Stimulated activated CD4-positive, alpha-beta T cell treated with anti-CD3 and anti-CD28 coated beads, Interleukin-4, amount 100 ng/mL, for 1 hour (primary cell): ENCODE measurements at regions not wholly inside any gene's neighbourhood (a gene's known extent, or its start where the extent isn't known, plus 50 kb on each side); places are given as distances from the start of the nearest gene placed in this dataset.
A peak's percentile ranks its signal among the peaks of the same experiment; 100 is the strongest.
"Not testable (repeated sequence)": the region's sequence is repeated elsewhere in the genome, so short reads cannot be mapped to it uniquely, and the experiment has no call there.

Experiments
- DNase-seq: peaks from one replicate; pipeline ENCODE4 v3.0.0-alpha.2; 2020

DNA sequence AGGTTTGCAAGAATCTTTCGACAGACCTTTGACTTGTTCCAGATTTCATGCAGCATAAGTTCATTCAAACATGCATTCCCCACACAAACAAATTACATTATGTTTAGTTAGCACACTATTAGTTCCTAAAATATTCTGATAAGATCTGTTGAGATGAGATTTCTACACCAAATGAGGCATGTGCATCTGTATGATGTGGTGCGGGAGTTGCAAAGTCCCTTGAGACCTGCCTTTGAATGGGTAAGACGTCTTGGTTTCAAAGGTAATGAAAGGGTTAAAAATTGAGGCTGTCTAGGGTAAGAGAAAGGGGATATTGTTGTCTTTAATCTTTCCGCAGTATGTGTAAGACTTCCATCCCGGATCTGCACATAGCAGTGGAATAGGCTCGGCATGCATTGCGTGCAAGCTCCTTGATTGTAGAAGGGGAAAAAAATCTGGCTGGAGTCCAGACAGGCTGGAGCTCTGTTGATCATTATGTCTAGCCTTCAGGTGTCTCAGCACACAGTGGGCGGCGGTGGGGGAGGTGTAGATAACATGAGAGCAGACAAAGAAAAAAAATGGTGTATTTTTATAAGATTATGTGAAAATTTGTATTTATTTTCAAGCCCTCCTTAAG, 296.6 kb downstream of the PTPRC start:
- DNase-seq: peak; percentile 72

DNA sequence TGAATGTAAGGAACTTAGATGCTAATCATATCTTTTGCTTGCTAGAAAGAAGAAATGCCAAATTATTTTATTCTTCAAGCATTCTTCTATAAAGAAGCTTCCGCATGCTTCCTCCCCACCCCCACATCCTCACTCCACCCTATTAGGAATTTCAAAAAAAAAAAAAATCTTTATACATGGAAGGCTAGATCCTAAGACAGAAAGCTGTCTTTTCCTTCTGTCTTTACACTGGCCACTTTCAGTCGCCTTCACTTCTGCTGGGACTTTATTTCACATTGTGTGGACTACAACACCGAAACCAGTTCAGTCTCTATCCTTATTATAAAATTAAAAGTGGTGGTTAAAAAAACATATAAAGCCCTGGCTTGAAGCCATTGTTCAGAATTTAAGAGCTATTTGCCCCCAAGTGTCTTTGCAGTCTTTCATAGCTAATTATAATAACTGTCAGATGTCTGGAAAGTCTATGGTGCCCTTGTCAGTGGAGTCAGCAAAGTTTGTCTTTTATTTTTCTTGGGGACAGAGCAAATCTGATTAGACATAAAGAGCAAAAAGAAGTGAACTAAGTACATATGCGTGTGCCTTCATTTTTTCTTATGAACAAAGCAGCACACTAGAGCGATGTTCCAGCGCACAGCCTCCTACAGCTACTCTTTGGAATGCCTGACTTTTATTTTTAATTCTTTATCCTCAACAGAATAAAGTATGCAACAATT, 297.7 kb downstream of the PTPRC start:
- no peak for DNase-seq

DNA sequence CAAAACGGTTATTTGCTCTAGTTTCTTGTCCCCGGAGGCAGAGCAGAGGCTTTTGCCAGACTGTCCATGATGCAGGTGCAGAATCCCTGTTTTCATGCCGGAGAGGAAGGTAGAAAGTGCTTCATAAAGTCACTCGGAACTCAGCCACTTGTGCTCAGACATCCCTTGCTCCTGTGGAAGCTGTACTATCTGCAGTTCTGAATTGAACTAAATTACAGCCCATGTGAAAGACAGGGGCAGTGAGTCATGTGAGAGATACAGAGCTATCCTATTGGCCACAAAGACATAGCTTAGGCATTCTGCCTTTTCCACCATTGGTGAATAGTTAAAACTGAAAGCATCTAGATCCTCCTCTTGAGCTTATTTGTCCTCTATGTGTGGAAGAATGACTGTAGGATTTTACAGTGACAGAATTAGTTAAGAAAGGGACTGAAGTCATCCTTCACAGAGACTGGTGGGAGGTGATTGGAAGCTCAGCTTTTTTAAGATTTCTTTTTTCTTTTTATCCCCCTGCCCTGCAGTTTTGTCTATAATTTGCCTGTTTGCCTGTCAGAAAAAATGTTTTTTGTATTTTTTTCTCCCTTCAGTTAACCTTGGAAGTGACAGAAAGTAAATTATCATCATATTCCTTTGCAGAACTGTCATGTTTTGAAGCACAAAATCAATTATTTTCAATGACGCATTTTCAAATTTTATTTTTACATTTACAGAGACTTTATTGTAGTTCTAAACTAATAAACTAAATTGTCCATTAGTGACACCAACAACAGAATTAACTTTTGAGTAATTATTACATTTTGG, 298.6 kb downstream of the PTPRC start:
- DNase-seq: peak; percentile 11

GRCh38 chr1:198939286-198939685, 300.4 kb downstream of the PTPRC start:
- DNase-seq: no peak

DNA sequence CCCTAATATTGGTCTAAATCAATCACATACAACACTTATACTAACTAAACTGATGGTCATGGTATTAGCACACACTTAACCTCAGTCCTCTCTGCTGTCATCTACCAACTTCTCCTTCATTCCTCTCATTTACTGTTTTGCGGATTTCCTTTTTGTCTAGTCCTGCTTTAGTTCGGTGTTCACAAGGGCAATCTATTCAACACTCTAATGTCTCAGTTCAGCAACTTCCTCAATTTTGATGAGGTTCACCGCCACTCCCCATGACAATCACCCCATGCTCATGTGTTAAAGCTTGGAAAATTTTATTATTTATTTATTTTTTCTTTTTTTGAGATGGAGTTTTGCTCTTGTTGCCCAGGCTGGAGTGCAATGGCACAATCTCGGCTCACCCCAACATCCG, 301.1 kb downstream of the PTPRC start:
- no peak for DNase-seq

- DNase-seq: no peak
Measured at GRCh38 chr1:198942466-198942865, 303.6 kb downstream of the PTPRC start.

- no peak for DNase-seq
Measured at GRCh38 chr1:198943484-198944187, 304.8 kb downstream of the PTPRC start.

DNA sequence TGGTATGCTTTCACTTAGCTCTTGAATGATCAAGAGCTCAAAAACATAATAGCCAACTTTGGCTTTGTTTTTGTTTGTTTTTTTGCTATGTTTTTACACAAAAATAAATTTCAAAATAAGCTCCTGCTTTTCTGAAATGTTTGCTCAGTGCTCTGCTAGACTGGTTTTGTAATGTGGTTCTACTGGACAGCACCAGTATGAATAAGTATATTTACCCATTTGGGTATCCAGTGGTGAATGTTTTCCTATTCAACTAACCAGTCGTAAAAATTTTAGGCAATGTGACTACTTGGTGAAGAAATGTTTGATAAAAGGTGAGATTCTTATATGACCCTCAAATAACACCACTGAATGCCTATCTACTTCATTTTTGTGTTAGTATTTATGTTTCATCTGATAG, 308.6 kb downstream of the PTPRC start:
- no peak for DNase-seq

DNA sequence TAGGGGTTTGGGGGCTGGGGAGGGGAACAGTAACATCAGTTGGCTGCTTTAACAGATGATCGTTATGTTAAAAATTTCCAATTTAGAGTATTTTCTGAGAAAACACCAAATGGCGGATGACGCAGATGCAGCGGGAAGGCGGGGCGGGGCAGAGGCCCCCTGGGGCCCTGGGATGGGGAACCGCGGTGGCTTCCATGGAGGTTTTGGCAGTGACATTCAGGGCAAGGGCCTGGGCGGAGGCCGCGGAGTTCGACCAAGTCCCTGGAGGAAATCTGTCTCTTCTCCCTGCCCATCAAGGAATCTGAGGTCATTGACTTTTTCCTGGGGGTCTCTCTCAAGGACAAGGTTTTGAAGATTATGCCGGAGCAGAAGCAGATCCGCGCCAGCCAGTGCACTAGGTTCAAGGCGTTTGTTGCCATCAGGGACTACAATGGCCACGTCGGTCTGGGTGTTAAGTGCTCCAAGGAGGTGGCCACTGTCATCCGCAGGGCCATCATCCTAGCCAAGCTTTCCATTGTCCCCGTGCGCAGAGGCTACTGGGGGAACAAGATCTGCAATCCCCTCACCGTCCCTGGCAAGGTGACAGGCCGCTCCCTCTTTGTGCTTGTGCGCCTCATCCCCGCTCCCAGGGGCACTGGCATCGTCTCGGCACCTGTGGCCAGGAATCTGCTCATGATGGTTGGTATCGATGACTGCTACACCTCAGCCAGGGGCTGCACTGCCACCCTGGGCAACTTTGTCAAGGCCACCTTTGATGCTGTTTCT, 310.2 kb downstream of the PTPRC start:
- DNase-seq: no peak

- no peak for DNase-seq
Measured at GRCh38 chr1:198950036-198950435, 311.2 kb downstream of the PTPRC start.

- no peak for DNase-seq
Measured at GRCh38 chr1:198955085-198955484, 316.2 kb downstream of the PTPRC start.

DNA sequence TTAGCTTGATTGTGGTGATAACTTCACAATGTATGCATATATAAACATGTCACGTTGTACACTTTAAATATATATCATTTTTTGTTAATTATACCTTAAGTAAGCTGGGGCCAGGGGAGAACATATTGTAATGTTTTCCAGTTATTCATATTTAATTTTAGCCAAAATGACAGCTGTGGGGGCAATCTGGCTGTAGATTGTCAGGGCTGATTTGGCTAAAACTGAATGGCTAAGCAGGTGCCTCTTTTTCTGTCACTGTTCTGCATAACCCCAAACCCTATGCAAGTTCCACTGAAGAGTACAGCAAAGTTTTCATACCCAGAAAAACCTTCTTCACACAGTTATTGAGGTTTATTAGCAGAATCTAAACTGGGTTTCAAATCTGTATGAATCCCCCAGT, 318.2 kb downstream of the PTPRC start:
- no peak for DNase-seq

DNA sequence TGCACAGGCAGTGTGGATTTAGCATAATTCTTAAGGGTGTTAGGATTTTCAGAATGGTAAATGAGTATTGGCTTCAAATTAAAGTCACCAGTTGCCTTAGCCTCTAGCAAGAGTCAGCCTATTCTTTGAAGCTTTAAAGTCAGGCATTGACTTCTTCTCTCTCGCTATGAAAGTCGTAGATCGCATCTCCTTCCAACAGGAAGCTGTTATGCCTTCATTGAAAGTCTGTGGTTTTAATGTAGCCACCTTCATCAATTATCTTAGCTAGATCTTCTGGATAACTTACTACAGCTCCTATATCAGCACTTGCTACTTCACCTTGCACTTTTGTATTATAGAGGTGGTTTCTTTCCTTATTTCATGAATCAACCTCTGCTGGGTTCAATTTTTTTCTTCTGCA, 320.2 kb downstream of the PTPRC start:
- no peak for DNase-seq

- no peak for DNase-seq
Measured at GRCh38 chr1:198959676-198960075, 320.8 kb downstream of the PTPRC start.

GRCh38 chr1:198963796-198964195, 325.0 kb downstream of the PTPRC start:
- DNase-seq: not testable (repeated sequence)

- DNase-seq: no peak
Measured at GRCh38 chr1:198966519-198966918, 327.7 kb downstream of the PTPRC start.

DNA sequence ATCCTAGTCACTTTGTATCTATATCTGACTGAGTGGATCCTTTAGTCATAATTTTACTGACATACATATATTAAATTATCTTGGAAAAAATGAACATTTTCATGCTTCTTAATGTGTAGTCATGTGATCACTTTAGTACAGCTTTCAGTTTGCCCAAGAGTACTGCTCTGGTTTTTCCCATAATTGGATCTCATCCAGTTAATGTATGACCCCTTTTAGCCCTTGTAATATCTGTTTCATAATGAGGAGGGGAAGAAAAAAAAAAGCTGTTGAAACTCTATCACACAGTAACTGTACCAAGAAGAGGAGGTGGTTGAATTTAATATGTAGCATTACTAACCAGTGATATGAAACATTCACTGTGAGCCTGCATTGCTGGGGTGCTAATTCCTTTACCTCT, 328.7 kb downstream of the PTPRC start:
- DNase-seq: no peak

GRCh38 chr1:198968866-198969265, 330.0 kb downstream of the PTPRC start:
- DNase-seq: no peak

- no peak for DNase-seq
Measured at GRCh38 chr1:198969981-198970380, 331.1 kb downstream of the PTPRC start.

DNA sequence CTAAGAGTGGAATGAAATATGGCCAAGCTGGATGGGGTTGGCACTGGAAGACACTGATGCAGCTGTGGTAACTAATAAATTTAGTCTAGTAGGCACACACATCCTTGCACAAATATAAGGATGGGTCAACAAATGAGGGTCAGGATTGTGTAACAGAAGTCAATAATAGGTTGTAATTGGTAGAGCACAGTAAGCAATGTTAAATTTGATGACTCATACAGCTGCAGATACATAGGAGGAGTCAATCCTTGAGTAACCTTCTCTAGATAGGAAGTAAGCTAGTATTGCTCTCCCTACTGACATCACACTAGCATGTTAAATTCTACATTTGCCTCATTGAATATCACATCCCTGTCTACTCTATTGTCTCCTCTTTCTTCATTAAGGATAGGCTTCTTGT, 332.1 kb downstream of the PTPRC start:
- DNase-seq: no peak

DNA sequence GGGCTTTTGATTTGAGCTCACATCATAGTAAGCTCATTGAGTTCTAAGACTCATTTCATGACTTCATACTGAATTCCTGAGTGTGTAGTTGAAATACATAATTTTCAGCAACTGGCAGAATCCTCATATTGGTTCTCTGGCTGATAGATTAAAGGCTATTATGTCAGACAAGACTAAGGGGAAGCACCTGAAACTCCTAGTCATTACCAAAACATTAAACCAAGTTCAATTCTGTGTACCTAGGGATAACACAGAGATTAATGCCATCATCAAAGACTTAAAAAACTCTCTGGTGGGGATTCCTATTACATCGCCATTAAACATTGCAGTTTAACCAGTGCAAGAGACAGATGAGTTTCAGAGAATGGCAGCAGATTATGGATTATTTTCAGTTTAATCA, 339.1 kb downstream of the PTPRC start:
- no peak for DNase-seq

- no peak for DNase-seq
Measured at GRCh38 chr1:198978523-198978922, 339.7 kb downstream of the PTPRC start.

GRCh38 chr1:198986036-198986435, 347.2 kb downstream of the PTPRC start:
- DNase-seq: no peak
